Cardiac fibroblast (primary cell): ENCODE measurements at regions not wholly inside any gene's neighbourhood (a gene's known extent, or its start where the extent isn't known, plus 50 kb on each side); places are given as distances from the start of the nearest gene placed in this dataset.

Experiments used
- DNase-seq, 2 donors: peaks; one replicate each; pipeline versions ENCODE4 v3.0.0 to v3.0.0-alpha.2; 2010; ENCODE audit warnings: low read depth in 2 of 2
- H3K4me3 ChIP-seq, 2 donors: replicated peaks in 1 of 2; 1 replicate in 1 of 2; 2 replicates in 1 of 2; pipeline ENCODE4 v1.5.1; 2011; ENCODE audit warnings: low read depth in 2 of 2, low read length in 2 of 2, mild to moderate bottlenecking in 2 of 2, moderate library complexity in 1 of 2
- CTCF ChIP-seq: IDR thresholded peaks from one replicate; pipeline ENCODE4 v1.5.1; 2011; ENCODE audit warnings: low read depth, mild to moderate bottlenecking, low read length, inconsistent platforms

- TF ChIP-seq CTCF, result no peak
- no peak overlapping the region for H3K4me3 ChIP-seq
- peak in 1 of 2 donors; percentile 33 for DNase-seq
These were observed 415.0 kb downstream of the NFIB start for GRCh38 chr9:13898957-13899356.

GRCh38 chr9:13896922-13897835 is 416.8 kb downstream of the NFIB start:
- no peak overlapping the region for H3K4me3 ChIP-seq
- TF ChIP-seq CTCF, result no peak
- peak; percentile 7 to 19 for DNase-seq

DNA sequence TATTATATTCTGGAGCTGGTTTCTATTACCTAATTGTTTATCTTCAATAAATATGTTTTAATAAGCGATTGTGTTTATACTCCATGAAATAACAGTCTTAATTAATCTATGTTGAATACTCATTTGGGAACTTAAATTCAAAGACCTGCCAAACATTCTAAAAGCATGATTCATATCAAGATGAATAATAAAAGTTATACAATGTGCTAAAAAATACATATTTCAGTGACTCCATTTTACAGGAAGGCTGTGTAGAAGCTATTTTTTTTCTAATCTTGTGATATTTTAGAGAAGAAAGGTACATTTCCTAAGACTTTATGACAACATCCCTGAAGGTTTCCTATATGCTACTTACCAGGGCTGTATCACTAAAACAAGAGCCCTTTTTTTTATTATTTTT is 417.9 kb downstream of the NFIB start:
- H3K4me3 ChIP-seq, result no peak overlapping the region
- TF ChIP-seq CTCF, result no peak
- peak in 1 of 2 donors; percentile 53 for DNase-seq

- DNase-seq, result no peak
- TF ChIP-seq CTCF, result no peak
- no peak overlapping the region for H3K4me3 ChIP-seq
These were observed 428.7 kb downstream of the NFIB start for GRCh38 chr9:13885258-13885657.

DNA sequence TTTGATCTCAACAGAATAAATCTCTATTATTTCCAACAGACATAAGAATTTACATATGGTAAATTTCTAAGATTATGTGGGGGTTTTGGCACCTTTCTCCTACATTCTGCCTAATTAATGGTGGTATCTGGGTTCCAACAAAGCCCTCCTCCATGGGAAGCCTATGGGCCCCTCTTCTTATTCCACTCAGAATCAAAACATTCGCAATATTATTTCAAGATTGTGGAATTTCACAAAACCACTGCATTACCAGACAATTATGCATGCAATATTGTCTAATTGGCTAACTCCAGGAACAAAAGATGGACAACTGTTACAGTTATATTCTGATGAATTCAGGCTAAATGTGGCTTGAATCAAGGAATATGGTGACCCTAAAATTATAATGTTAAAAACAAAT is 434.0 kb downstream of the NFIB start:
- peak in 1 of 2 donors; percentile 49 for DNase-seq
- no peak for TF ChIP-seq CTCF
- no peak overlapping the region for H3K4me3 ChIP-seq

- no peak for TF ChIP-seq CTCF
- no peak for DNase-seq
- no peak overlapping the region for H3K4me3 ChIP-seq
These were observed 434.9 kb downstream of the NFIB start for GRCh38 chr9:13879011-13879410.
